H9 (cell line): ENCODE measurements at regions not wholly inside any gene's neighbourhood (a gene's known extent, or its start where the extent isn't known, plus 50 kb on each side); places are given as distances from the start of the nearest gene placed in this dataset.

ENCODE experiments used
- DNase-seq: peaks from one replicate; pipeline ENCODE4 v3.0.0-alpha.2; 2017
- H2AFZ ChIP-seq: one replicate; pipeline ENCODE4 v1.6.1; 2013; ENCODE audit warnings: mild to moderate bottlenecking, low read length, control low read depth, moderate library complexity
- H2AK5ac ChIP-seq: 2 replicates; pipeline ENCODE4 v1.6.1; 2013; ENCODE audit warnings: low read length, control low read depth, mixed read lengths; ENCODE audit not compliant: insufficient read length
- H2BK120ac ChIP-seq: one replicate; pipeline ENCODE4 v1.6.1; 2013; ENCODE audit warnings: low read depth, mild to moderate bottlenecking, low read length, control low read depth, inconsistent platforms; ENCODE audit not compliant: poor library complexity, severe bottlenecking
- H2BK12ac ChIP-seq: 2 replicates; pipeline ENCODE4 v1.6.1; 2013; ENCODE audit warnings: low read length, control low read depth, mixed read lengths, low read depth; ENCODE audit not compliant: insufficient read length
- H2BK15ac ChIP-seq: 2 replicates; pipeline ENCODE4 v1.6.1; 2013; ENCODE audit warnings: low read depth, low read length, control low read depth
- H2BK20ac ChIP-seq: one replicate; pipeline ENCODE4 v1.6.1; 2013; ENCODE audit warnings: low read depth, mild to moderate bottlenecking, low read length, control low read depth, inconsistent platforms; ENCODE audit not compliant: poor library complexity, severe bottlenecking
- H2BK5ac ChIP-seq: 2 replicates; pipeline ENCODE4 v1.6.1; 2013; ENCODE audit warnings: low read length, control low read depth, mixed read lengths; ENCODE audit not compliant: insufficient read length
- H3K14ac ChIP-seq: 2 replicates; pipeline ENCODE4 v1.6.1; 2013; ENCODE audit warnings: low read length, control low read depth; ENCODE audit not compliant: insufficient read depth
- H3K18ac ChIP-seq: 2 replicates; pipeline ENCODE4 v1.6.1; 2013; ENCODE audit warnings: low read depth, mild to moderate bottlenecking, mixed read lengths, low read length, control low read depth; ENCODE audit not compliant: insufficient read length
- H3K23ac ChIP-seq: 2 replicates; pipeline ENCODE4 v1.6.1; 2013; ENCODE audit warnings: low read length, control low read depth, mixed read lengths, low read depth; ENCODE audit not compliant: insufficient read length
- H3K23me2 ChIP-seq: 2 replicates; pipeline ENCODE4 v1.6.1; 2013; ENCODE audit warnings: low read depth, mild to moderate bottlenecking, mixed read lengths, low read length, control low read depth; ENCODE audit not compliant: insufficient read length, poor library complexity, severe bottlenecking
- H3K27ac ChIP-seq: 2 replicates; pipeline ENCODE4 v1.5.1; 2013; ENCODE audit warnings: low read length, control low read depth, mixed read lengths, low read depth; ENCODE audit not compliant: insufficient read length
- H3K27me3 ChIP-seq: 2 replicates; pipeline ENCODE4 v1.6.1; 2013; ENCODE audit warnings: low read length, control low read depth, inconsistent platforms; ENCODE audit not compliant: insufficient read depth
- H3K4ac ChIP-seq: 2 replicates; pipeline ENCODE4 v1.6.1; 2013; ENCODE audit warnings: low read depth, mild to moderate bottlenecking, control low read depth, inconsistent platforms, low read length, moderate library complexity
- H3K4me1 ChIP-seq: 2 replicates; pipeline ENCODE4 v1.6.1; 2013; ENCODE audit warnings: low read length, control low read depth, inconsistent platforms; ENCODE audit not compliant: insufficient read depth
- H3K4me2 ChIP-seq: 2 replicates; pipeline ENCODE4 v1.6.1; 2013; ENCODE audit warnings: low read length, control low read depth, mixed read lengths; ENCODE audit not compliant: insufficient read length, insufficient read depth
- H3K56ac ChIP-seq: 2 replicates; pipeline ENCODE4 v1.6.1; 2013; ENCODE audit warnings: low read depth, mild to moderate bottlenecking, mixed read lengths, low read length, control low read depth; ENCODE audit not compliant: insufficient read length
- H3K79me1 ChIP-seq: 2 replicates; pipeline ENCODE4 v1.6.1; 2013; ENCODE audit warnings: low read depth, mild to moderate bottlenecking, moderate library complexity, low read length, control low read depth, inconsistent platforms; ENCODE audit not compliant: insufficient read depth, poor library complexity, severe bottlenecking
- H3K79me2 ChIP-seq: 2 replicates; pipeline ENCODE4 v1.6.1; 2013; ENCODE audit warnings: low read length, control low read depth, inconsistent platforms; ENCODE audit not compliant: insufficient read depth
- H3K9ac ChIP-seq: 2 replicates; pipeline ENCODE4 v1.6.1; 2013; ENCODE audit warnings: low read length, control low read depth, mixed read lengths; ENCODE audit not compliant: insufficient read length; ENCODE audit errors: extremely low read depth
- H3K9me3 ChIP-seq: one replicate; pipeline ENCODE4 v1.6.1; 2013; ENCODE audit warnings: low read depth, low read length, inconsistent platforms; ENCODE audit not compliant: control insufficient read depth
- H3T11ph ChIP-seq: one replicate; pipeline ENCODE4 v1.6.1; 2013; ENCODE audit warnings: mild to moderate bottlenecking, low read length, control low read depth, inconsistent platforms
- H4K20me1 ChIP-seq: one replicate; pipeline ENCODE4 v1.6.1; 2013; ENCODE audit not compliant: control insufficient read depth, insufficient read length, insufficient read depth
- H4K5ac ChIP-seq: 2 replicates; pipeline ENCODE4 v1.6.1; 2013; ENCODE audit warnings: low read depth, mild to moderate bottlenecking, mixed read lengths, low read length, control low read depth; ENCODE audit not compliant: insufficient read length
- H4K8ac ChIP-seq: replicated peaks from 2 replicates; pipeline ENCODE4 v1.6.1; 2013; ENCODE audit warnings: low read length, control low read depth, mixed read lengths, low read depth; ENCODE audit not compliant: insufficient read length
- H4K91ac ChIP-seq: 2 replicates; pipeline ENCODE4 v1.6.1; 2013; ENCODE audit warnings: low read depth, mild to moderate bottlenecking, moderate library complexity, mixed read lengths, low read length, control low read depth; ENCODE audit not compliant: insufficient read length
- H3K27ac Mint-ChIP-seq, 3 experiments: 2 replicates in 2 of 3; 3 replicates in 1 of 3; pipeline ENCODE4 v1.8.0; 2020 to 2021; ENCODE audit warnings: mixed read lengths in 3 of 3, mild to moderate bottlenecking in 1 of 3, moderate library complexity in 1 of 3
- H3K27me3 Mint-ChIP-seq: 2 replicates; pipeline ENCODE4 v1.8.0; 2021; ENCODE audit warnings: low read depth, mild to moderate bottlenecking, moderate library complexity, mixed read lengths
- H3K36me3 Mint-ChIP-seq, 3 experiments: 2 replicates in 2 of 3; 3 replicates in 1 of 3; pipeline ENCODE4 v1.8.0; 2020 to 2021; ENCODE audit warnings: low read depth in 3 of 3, mixed read lengths in 3 of 3; ENCODE audit not compliant: insufficient read depth in 1 of 3
- H3K4me1 Mint-ChIP-seq, 2 experiments: 2 replicates each; pipeline ENCODE4 v1.8.0; 2020; ENCODE audit warnings: mixed read lengths in 2 of 2
- H3K4me3 Mint-ChIP-seq, 2 experiments: 2 replicates in 1 of 2; 3 replicates in 1 of 2; pipeline ENCODE4 v1.8.0; 2020 to 2021; ENCODE audit warnings: mild to moderate bottlenecking in 2 of 2, mixed read lengths in 2 of 2, moderate library complexity in 1 of 2
- H3K9me3 Mint-ChIP-seq, 2 experiments: 2 replicates in 1 of 2; 3 replicates in 1 of 2; pipeline ENCODE4 v1.8.0; 2020; ENCODE audit warnings: mild to moderate bottlenecking in 2 of 2, mixed read lengths in 2 of 2, moderate library complexity in 1 of 2
- CTCF ChIP-seq: fragments of 200-600 bp; sonication (generic); conservative IDR thresholded peaks from 3 replicates; pipeline ENCODE4 v1.8.0; 2021; ENCODE audit warnings: antibody characterized with exemption, mild to moderate bottlenecking
- WGBS: extraction: QIAGEN DNeasy Blood & Tissue Kit; methylation state at CpG from one replicate; pipeline ENCODE4 v1.1.7; 2013; ENCODE audit warnings: missing lambda C conversion rate, low lambda C conversion rate, mixed read lengths; ENCODE audit not compliant: insufficient read length; ENCODE audit errors: extremely low coverage; 5-methylcytosine and 5-hydroxymethylcytosine counted together

GRCh38 chr11:29184939-29185890, 831.6 kb downstream of the KCNA4 start:
- Histone ChIP-seq H3T11ph (no peak overlapping the region), H2BK20ac (no peak overlapping the region), H2BK5ac (no peak overlapping the region), H3K27ac (no peak overlapping the region), H3K4me2 (no peak overlapping the region), H4K91ac (no peak overlapping the region), H4K20me1 (no peaks in the 10 kb centered on the region), H3K23ac (no peak overlapping the region), H3K18ac (no peak overlapping the region), H4K8ac (no peak overlapping the region), H2BK15ac (no peak overlapping the region), H3K9ac (no peak overlapping the region), H3K4me1 (no peaks in the 10 kb centered on the region), H3K79me1 (no peaks in the 10 kb centered on the region), H2AK5ac (no peak overlapping the region), H2AFZ (no peak overlapping the region), H3K23me2 (no peaks in the 10 kb centered on the region), H3K4ac (no peak overlapping the region), H2BK120ac (no peak overlapping the region), H3K14ac (no peak overlapping the region), H3K9me3 (no peaks in the 10 kb centered on the region), H3K27me3 (no peaks in the 10 kb centered on the region), H3K56ac (no peak overlapping the region), H2BK12ac (no peak overlapping the region), H3K79me2 (no peaks in the 10 kb centered on the region), H4K5ac (no peak overlapping the region)
- Mint-ChIP-seq H3K36me3 (no peaks in the 10 kb centered on the region), H3K4me3 (no peak overlapping the region), H3K27ac (0 out of 7 replicates have a peak overlapping the region, but pooled peaks of 1 of the 3 experiments have one; percentile 73), H3K9me3 (peaks cover 0 to 3% of the 10 kb centered on the region in 2 experiments; a peak in 2 of 5 replicates), H3K27me3 (no peaks in the 10 kb centered on the region), H3K4me1 (peaks cover 3% of the 10 kb centered on the region in 2 experiments)
- DNase-seq, result no peak
- TF ChIP-seq CTCF, result no peak
- no CpG with 5 or more reads among the region's 7 CpGs for WGBS
